HUDEP-2 (cell line): ENCODE measurements at regions not wholly inside any gene's neighbourhood (a gene's known extent, or its start where the extent isn't known, plus 50 kb on each side); places are given as distances from the start of the nearest gene placed in this dataset.

ENCODE experiments used
- DNase-seq, 76 experiments: peaks; one replicate each; lab custom pipeline; 2025; ENCODE audit not compliant: unreplicated experiment in 76 of 76; lab: John Stamatoyannopoulos, UW

GRCh38 chr3:132183811-132184210 is 133.4 kb upstream of the ACP3 start:
- DNase-seq: no peak

- no peak for DNase-seq
These were observed 129.5 kb upstream of the ACP3 start for GRCh38 chr3:132187746-132188145.

- DNase-seq: peak in 1 of 76 experiments; percentile 8
These were observed 127.6 kb upstream of the ACP3 start for GRCh38 chr3:132189601-132190000.

GRCh38 chr3:132196113-132196512 is 121.1 kb upstream of the ACP3 start:
- DNase-seq: no peak

- no peak for DNase-seq
These were observed 118.7 kb upstream of the ACP3 start for GRCh38 chr3:132198516-132198915.

GRCh38 chr3:132199451-132199850 is 117.8 kb upstream of the ACP3 start:
- DNase-seq: no peak

GRCh38 chr3:132202586-132202985 is 114.6 kb upstream of the ACP3 start:
- no peak for DNase-seq

GRCh38 chr3:132203889-132204596 is 113.2 kb upstream of the ACP3 start:
- no peak for DNase-seq

GRCh38 chr3:132205609-132206008 is 111.6 kb upstream of the ACP3 start:
- DNase-seq: no peak

- peak in 5 of 76 experiments; percentile 6 to 29 (median 27) for DNase-seq
These were observed 107.4 kb upstream of the ACP3 start for GRCh38 chr3:132209855-132210254.

- DNase-seq: peak in 16 of 76 experiments; percentile 5 to 34 (median 13)
These were observed 106.5 kb upstream of the ACP3 start for GRCh38 chr3:132210476-132211346.

- DNase-seq: no peak
These were observed 105.3 kb upstream of the ACP3 start for GRCh38 chr3:132211896-132212295.

- no peak for DNase-seq
These were observed 98.1 kb upstream of the ACP3 start for GRCh38 chr3:132218817-132219755.

GRCh38 chr3:132220986-132221385 is 96.2 kb upstream of the ACP3 start:
- no peak for DNase-seq

- DNase-seq: no peak
These were observed 94.2 kb upstream of the ACP3 start for GRCh38 chr3:132222868-132223538.

GRCh38 chr3:132225664-132226063 is 91.5 kb upstream of the ACP3 start:
- DNase-seq: no peak

GRCh38 chr3:132228923-132229322 is 88.3 kb upstream of the ACP3 start:
- no peak for DNase-seq

- DNase-seq: no peak
These were observed 87.6 kb upstream of the ACP3 start for GRCh38 chr3:132229641-132230040.

GRCh38 chr3:132230156-132231000 is 86.8 kb upstream of the ACP3 start:
- DNase-seq: peak in 6 of 76 experiments; percentile 12 to 29 (median 15)
